Suprapubic skin (tissue), 4 donors: ENCODE measurements at regions not wholly inside any gene's neighbourhood (a gene's known extent, or its start where the extent isn't known, plus 50 kb on each side); places are given as distances from the start of the nearest gene placed in this dataset.

Experiments used
- DNase-seq, 2 donors: peaks; one replicate each; pipeline ENCODE4 v3.0.0-alpha.2; 2019; ENCODE audit warnings: low spot score in 2 of 2
- H3K27ac ChIP-seq: fragments of 200-600 bp; sonication (generic); one replicate; pipeline ENCODE4 v1.5.1; 2019
- H3K27me3 ChIP-seq: fragments of 200-600 bp; sonication (generic); one replicate; pipeline ENCODE4 v1.5.1; 2019
- H3K36me3 ChIP-seq: fragments of 200-600 bp; sonication (generic); one replicate; pipeline ENCODE4 v1.5.1; 2019
- H3K4me1 ChIP-seq: fragments of 200-600 bp; sonication (generic); one replicate; pipeline ENCODE4 v1.5.1; 2019
- H3K4me3 ChIP-seq: fragments of 200-600 bp; sonication (generic); one replicate; pipeline ENCODE4 v1.5.1; 2019; ENCODE audit warnings: mild to moderate bottlenecking
- H3K9me3 ChIP-seq: fragments of 200-600 bp; sonication (generic); one replicate; pipeline ENCODE4 v1.5.1; 2019
- EP300 ChIP-seq: sonication (generic); formaldehyde crosslinking; IDR thresholded peaks from one replicate; pipeline ENCODE4 v1.6.1; 2017; ENCODE audit warnings: antibody characterized with exemption
- POLR2A ChIP-seq, 2 donors: fragments of 450-650 bp; IDR thresholded peaks; one replicate each; pipeline ENCODE4 v1.6.1; 2017; ENCODE audit warnings: antibody characterized with exemption in 2 of 2, mild to moderate bottlenecking in 2 of 2, moderate library complexity in 2 of 2
- POLR2AphosphoS5 ChIP-seq, 3 donors: sonication (generic); formaldehyde crosslinking; IDR thresholded peaks; one replicate each; pipeline ENCODE4 v1.6.1; 2017; ENCODE audit warnings: antibody characterized with exemption in 3 of 3
- WGBS: methylation state at CpG from one replicate; pipeline ENCODE4 v1.1.5; 2018; 5-methylcytosine and 5-hydroxymethylcytosine counted together
- TF ChIP-seq, protein P1 (sequence below), 2 donors: fragments of 200-600 bp in 1 of 2; fragments of 450-650 bp in 1 of 2; sonication (generic) in 1 of 2; IDR thresholded peaks; one replicate each; pipeline ENCODE4 v1.5.1; 2016 to 2019; ENCODE audit warnings: antibody characterized with exemption in 2 of 2, mild to moderate bottlenecking in 1 of 2, moderate library complexity in 1 of 2

GRCh38 chr13:111470933-111471332 lies 150.5 kb downstream of the TEX29 start:
- Histone ChIP-seq H3K4me3 (no peak overlapping the region), H3K27me3 (peaks cover 32% of the 10 kb centered on the region), H3K4me1 (peaks cover 3% of the 10 kb centered on the region), H3K27ac (no peak overlapping the region), H3K9me3 (no peaks in the 10 kb centered on the region), H3K36me3 (no peaks in the 10 kb centered on the region)
- WGBS = no CpG with 5 or more reads among the region's 9 CpGs
- peak in 1 of 2 donors; percentile 65 for DNase-seq
- TF ChIP-seq EP300 (no peak), POLR2AphosphoS5 (IDR thresholded peaks at IDR 0.05) (no peak)
- TF ChIP-seq, protein P1, sequence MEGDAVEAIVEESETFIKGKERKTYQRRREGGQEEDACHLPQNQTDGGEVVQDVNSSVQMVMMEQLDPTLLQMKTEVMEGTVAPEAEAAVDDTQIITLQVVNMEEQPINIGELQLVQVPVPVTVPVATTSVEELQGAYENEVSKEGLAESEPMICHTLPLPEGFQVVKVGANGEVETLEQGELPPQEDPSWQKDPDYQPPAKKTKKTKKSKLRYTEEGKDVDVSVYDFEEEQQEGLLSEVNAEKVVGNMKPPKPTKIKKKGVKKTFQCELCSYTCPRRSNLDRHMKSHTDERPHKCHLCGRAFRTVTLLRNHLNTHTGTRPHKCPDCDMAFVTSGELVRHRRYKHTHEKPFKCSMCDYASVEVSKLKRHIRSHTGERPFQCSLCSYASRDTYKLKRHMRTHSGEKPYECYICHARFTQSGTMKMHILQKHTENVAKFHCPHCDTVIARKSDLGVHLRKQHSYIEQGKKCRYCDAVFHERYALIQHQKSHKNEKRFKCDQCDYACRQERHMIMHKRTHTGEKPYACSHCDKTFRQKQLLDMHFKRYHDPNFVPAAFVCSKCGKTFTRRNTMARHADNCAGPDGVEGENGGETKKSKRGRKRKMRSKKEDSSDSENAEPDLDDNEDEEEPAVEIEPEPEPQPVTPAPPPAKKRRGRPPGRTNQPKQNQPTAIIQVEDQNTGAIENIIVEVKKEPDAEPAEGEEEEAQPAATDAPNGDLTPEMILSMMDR (IDR thresholded peaks at IDR 0.05) = no peak

DNA sequence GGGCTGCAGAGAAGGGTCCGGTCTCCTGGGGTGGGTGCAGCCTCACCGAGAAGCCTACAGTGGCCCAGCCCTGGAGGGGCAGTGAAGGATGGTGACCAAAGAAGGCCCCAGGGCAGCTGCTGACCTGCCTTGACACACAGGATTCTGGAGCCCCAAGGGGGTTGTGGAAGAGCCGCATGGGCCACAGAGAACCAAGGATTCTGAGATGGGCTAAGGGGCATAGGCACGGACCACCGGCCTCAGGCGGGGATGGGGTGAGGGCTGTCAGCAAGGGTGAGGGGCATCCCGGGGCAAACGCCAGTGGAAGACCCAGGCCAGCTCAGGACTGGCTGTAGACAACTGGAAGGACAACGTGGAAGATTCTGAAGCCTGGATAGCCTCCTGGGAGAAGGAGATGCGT lies 151.6 kb downstream of the TEX29 start:
- no peak overlapping the region for H3K27ac ChIP-seq
- no peaks in the 10 kb centered on the region for H3K36me3 ChIP-seq
- WGBS = 86% methylated on average over 10 of the region's 10 CpGs
- H3K27me3 ChIP-seq = peaks cover 25% of the 10 kb centered on the region
- H3K4me1 ChIP-seq = peaks cover 3% of the 10 kb centered on the region
- no peak overlapping the region for H3K4me3 ChIP-seq
- TF ChIP-seq POLR2AphosphoS5 (IDR thresholded peaks at IDR 0.05) (no peak), POLR2A (IDR thresholded peaks at IDR 0.05) (no peak), EP300 (no peak)
- TF ChIP-seq, protein P1 (IDR thresholded peaks at IDR 0.05) = no peak
- peak in 1 of 2 donors; percentile 69 for DNase-seq
- no peaks in the 10 kb centered on the region for H3K9me3 ChIP-seq

DNA sequence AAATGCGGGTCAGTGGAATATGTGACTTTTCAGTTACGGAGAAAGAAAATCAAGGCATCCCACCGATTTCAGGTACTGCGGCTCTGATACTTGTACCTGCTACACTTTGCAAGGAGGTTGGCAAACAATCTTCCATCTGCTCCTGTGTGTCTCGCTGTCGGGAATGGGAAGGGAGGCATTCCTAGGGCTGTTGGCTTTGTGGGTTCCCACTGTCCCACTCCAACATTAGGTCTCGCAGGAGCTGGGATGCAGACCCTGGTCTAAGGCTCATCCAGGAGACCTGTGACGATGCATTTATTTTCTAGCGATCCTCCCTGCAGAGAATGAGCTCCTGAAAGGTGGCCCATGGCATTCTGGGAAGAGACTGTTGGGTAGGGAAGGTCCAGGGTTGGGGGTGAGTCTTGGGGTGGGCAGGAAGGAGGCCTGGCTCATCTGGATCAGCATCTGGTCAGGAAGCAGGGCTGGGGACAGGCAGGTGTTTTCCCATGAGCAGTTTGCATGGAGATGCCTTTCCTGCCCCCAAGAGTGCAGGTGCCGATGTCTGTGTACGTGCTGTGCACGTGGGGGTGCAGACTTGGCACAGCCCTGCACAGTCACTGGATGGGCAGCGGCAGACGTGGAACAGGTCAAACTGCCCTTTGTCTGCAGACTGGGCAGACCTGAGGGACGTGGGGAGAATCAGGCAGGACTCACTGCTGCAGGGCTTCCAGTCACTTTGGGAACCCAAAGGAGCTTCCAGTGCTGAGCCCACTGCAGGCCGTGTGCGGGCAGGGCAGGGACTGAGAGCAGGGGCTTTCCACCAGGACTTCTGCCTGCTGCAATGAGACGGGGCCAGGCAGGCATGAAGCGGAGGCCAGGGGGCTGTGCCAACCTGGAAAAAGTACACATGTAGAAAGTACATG lies 152.4 kb downstream of the TEX29 start:
- peak in 1 of 2 donors; percentile 40 for DNase-seq
- Histone ChIP-seq H3K27me3 (peaks cover 25% of the 10 kb centered on the region), H3K27ac (no peak overlapping the region), H3K9me3 (no peaks in the 10 kb centered on the region), H3K4me1 (peaks cover 3% of the 10 kb centered on the region), H3K4me3 (no peak overlapping the region), H3K36me3 (no peaks in the 10 kb centered on the region)
- 85% methylated on average over 14 of the region's 19 CpGs for WGBS
- no peak for TF ChIP-seq POLR2AphosphoS5 (IDR thresholded peaks at IDR 0.05)

- Histone ChIP-seq H3K27ac (no peak overlapping the region), H3K27me3 (peaks cover 19% of the 10 kb centered on the region), H3K9me3 (no peaks in the 10 kb centered on the region), H3K4me1 (peaks cover 3% of the 10 kb centered on the region), H3K36me3 (no peaks in the 10 kb centered on the region), H3K4me3 (no peak overlapping the region)
- DNase-seq = peak in 1 of 2 donors; percentile 65
- TF ChIP-seq, protein P1 (IDR thresholded peaks at IDR 0.05) = peak; percentile 19 to 38
- TF ChIP-seq POLR2AphosphoS5 (IDR thresholded peaks at IDR 0.05) = no peak
- WGBS = 57% methylated on average over 16 of the region's 23 CpGs
Observed at GRCh38 chr13:111474136-111475002, 153.9 kb downstream of the TEX29 start.

DNA sequence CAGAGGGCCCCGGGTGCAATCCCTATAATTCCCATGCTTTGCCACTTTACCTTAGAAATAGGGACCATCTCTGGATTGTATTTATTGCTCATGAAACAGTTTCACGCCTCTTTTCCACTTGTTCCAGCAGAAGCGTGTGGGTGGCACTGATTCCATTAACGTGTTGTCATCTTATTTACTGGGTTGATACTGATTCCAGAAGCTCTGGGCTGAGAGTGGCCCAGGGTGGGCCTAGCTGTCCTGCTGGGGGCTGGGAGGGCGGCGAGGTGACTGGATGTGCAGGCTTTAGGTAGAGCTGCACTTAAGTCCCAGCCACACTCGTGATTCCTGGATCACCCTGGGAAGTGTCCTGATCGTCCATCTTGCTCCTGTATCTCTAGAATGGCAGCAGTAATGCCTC lies 155.0 kb downstream of the TEX29 start:
- Histone ChIP-seq H3K27ac (no peak overlapping the region), H3K27me3 (peaks cover 25% of the 10 kb centered on the region), H3K4me3 (no peak overlapping the region), H3K36me3 (no peaks in the 10 kb centered on the region), H3K9me3 (no peaks in the 10 kb centered on the region), H3K4me1 (peaks cover 3% of the 10 kb centered on the region)
- WGBS = 79% methylated on average over 8 of the region's 8 CpGs
- TF ChIP-seq, protein P1 (IDR thresholded peaks at IDR 0.05) = no peak
- TF ChIP-seq POLR2AphosphoS5 (IDR thresholded peaks at IDR 0.05) = no peak
- DNase-seq = peak in 1 of 2 donors; percentile 61
